ENCODE measurements at regions not wholly inside any gene's neighbourhood (a gene's known extent, or its start where the extent isn't known, plus 50 kb on each side); places are given as distances from the start of the nearest gene placed in this dataset.

DNA sequence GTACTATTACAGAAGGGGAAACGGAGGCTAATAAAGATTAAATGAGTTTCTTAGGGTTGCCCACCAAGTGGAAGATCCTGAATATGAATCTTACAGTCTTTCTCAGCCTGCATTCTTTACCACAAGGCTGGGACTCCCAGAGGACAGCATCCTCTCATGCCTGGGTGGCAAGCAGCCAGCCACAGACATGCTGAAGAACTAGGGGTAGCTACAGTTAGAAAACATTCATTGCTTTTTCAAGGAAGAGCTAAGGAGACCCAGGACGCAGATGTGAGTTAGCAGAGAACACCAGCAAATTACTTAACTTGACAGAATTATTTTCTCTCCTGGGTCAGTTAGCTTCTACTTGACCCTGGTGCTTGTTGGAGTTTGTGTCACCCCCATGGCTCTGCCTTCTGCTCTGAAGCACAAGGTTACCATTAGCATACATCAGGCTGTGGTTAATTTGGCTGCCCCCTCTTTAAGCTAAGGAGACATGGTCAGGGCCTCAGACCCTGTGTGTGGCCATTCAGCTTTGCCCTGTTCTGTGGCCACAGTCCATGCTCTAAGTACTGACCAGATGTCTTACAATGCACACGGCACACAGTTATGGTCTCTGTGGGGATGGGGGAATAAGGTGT, 132.3 kb upstream of the TNP1 start:
- Histone ChIP-seq H3K9me3 (no peaks in the 10 kb centered on the region), H3K4me1 (peaks cover 0 to 9% of the 10 kb centered on the region in 2 donors), H3K27ac (peak overlapping the region; percentile 35 to 68), H3K4me3 (no peak overlapping the region), H3K27me3 (no peaks in the 10 kb centered on the region), H3K36me3 (no peaks in the 10 kb centered on the region)
- intact Hi-C loops (cut with DNase I; ENCODE audit: low total_unique reads) = no loop called here
- peak; percentile 68 to 73 for DNase-seq
- TF ChIP-seq CTCF (IDR thresholded peaks at IDR 0.05) (no peak), POLR2A (IDR thresholded peaks at IDR 0.05) (no peak)

DNA sequence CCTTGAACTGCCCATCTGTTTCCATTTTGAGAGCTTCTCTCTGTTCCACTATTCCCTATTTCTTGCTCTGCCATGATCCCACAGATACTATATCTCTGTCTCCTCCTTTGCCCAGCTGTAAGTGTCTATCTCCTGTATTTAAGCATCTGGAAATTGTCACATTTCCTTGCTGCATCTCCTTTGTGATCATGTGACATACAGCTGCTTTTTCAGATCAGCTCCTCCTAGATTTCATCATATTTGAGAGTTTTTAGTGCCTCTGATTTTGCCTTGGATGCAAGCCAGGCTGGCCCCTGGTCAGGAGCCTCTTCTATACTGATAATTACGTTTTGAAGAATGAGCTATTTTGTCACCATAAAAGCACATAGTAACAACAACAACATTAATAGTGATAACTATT, 131.7 kb upstream of the TNP1 start:
- intact Hi-C loops (cut with DNase I; ENCODE audit: low total_unique reads) = no loop called here
- Histone ChIP-seq H3K4me3 (no peak overlapping the region), H3K9me3 (no peaks in the 10 kb centered on the region), H3K27me3 (no peaks in the 10 kb centered on the region), H3K36me3 (no peaks in the 10 kb centered on the region), H3K27ac (peak overlapping the region; percentile 35 to 68), H3K4me1 (peaks cover 0 to 9% of the 10 kb centered on the region in 2 donors)
- TF ChIP-seq CTCF (IDR thresholded peaks at IDR 0.05) (no peak), POLR2A (IDR thresholded peaks at IDR 0.05) (no peak)
- DNase-seq = peak; percentile 76 to 78

DNA sequence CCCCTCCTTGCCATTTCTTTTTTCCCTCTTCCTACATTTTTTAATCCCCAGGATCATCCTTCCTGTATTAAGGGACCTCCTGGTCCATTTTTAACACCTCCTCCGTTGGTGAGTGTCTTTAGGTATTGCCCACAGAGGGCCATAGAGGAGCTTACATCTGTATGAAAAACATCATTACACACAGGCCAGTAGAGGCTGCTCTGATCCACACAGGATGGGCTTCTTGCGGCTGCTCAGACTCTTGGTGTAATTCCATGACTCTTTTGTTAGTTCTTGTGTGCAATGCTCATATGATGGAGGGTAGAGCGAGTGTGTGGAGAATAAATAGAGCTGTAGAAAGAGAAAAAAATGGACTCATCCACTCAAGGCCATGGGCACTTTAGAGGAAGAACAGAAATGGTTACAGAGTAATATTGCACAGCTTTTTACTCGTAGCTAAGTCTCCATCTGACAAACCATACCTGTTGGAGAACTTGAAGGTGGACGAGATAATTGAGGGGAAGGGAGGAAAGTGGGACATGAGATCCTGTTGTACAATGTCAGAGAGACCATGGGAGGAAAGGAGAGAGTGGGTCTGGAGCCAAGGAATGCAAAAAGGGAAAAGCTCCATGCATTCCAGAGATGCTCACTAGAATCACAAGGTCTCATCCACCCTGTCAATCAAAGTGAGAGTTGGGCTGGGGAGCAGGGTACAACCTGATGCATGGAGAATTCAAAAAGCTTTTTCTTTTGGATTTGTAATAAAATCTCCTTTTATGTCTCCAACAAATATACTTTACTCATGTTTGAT, 129.7 kb upstream of the TNP1 start:
- no peak overlapping the region for H3K4me3 ChIP-seq
- no peaks in the 10 kb centered on the region for H3K27me3 ChIP-seq
- intact Hi-C loops (cut with DNase I; ENCODE audit: low total_unique reads) = no loop called here
- H3K27ac ChIP-seq = no peak overlapping the region
- H3K9me3 ChIP-seq = no peaks in the 10 kb centered on the region
- TF ChIP-seq CTCF (IDR thresholded peaks at IDR 0.05) (no peak), POLR2A (IDR thresholded peaks at IDR 0.05) (no peak)
- H3K36me3 ChIP-seq = no peaks in the 10 kb centered on the region
- DNase-seq = no peak
- peaks cover 0 to 9% of the 10 kb centered on the region in 2 donors for H3K4me1 ChIP-seq

DNA sequence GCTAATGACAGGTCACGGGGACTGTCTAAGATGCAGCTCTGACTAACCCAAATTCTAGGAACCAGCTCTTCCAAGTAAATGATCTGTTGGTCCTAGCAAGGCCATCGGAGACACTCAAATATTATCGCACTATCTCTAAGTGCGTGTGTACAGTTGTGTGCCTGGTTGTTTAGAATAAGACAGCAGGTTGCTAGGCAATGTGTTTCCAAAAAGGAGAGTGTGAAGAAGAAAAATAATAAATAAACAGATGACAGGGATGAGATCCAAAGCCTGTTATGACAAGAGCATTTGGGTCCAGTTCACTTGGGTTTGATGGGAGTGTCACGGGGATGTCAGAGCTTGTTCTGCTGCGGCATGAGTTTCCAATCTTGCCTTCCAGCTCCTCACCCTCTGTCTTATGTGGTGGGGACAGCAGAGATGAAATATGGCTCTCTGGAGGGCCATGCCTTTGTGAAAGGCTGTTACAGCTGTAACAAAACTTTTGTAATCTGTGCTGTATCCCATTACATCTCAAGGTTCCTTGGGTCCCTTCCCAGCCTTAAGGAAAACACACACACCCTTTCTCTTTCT, 127.5 kb upstream of the TNP1 start:
- TF ChIP-seq POLR2A (IDR thresholded peaks at IDR 0.05) (no peak), CTCF (IDR thresholded peaks at IDR 0.05) (no peak)
- Histone ChIP-seq H3K36me3 (no peaks in the 10 kb centered on the region), H3K4me1 (peaks cover 0 to 9% of the 10 kb centered on the region in 2 donors), H3K27me3 (no peaks in the 10 kb centered on the region), H3K4me3 (no peak overlapping the region), H3K27ac (peak overlapping the region; percentile 28 to 42), H3K9me3 (no peaks in the 10 kb centered on the region)
- intact Hi-C loops (cut with DNase I; ENCODE audit: low total_unique reads) = no loop called here
- DNase-seq = peak; percentile 66 to 68

GRCh38 chr2:216985658-216986141, 125.8 kb upstream of the TNP1 start:
- Histone ChIP-seq H3K4me1 (peaks cover 0 to 9% of the 10 kb centered on the region in 2 donors), H3K27ac (peak overlapping the region in 1 of 2 donors; percentile 1), H3K9me3 (no peaks in the 10 kb centered on the region), H3K4me3 (no peak overlapping the region), H3K36me3 (no peaks in the 10 kb centered on the region), H3K27me3 (no peaks in the 10 kb centered on the region)
- TF ChIP-seq CTCF (IDR thresholded peaks at IDR 0.05) = no peak
- DNase-seq = no peak
- intact Hi-C loops (cut with DNase I; ENCODE audit: low total_unique reads) = no loop called here

Data from uterus (tissue), 3 donors.